ENCODE measurements at regions not wholly inside any gene's neighbourhood (a gene's known extent, or its start where the extent isn't known, plus 50 kb on each side); places are given as distances from the start of the nearest gene placed in this dataset.
A peak's percentile ranks its signal among the peaks of the same experiment; 100 is the strongest.

DNA sequence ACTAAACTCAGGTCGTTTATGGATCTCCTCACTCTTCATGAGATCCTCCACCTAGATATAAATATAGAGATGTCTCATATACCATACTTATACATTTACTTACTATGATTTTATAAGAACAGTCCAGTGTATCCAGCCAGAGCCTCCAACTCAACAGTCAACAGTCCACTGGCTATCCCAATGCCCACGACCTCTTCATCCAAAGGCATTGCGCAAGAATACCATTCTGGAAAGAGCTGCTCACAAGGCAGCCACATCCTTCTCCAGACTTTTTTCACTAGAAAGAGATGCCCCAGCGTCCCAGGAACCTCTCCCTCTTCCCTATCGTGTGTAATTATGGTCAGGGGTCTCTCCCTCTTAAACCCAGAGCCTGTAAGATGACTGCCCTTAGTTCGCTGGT, 448.8 kb downstream of the LRATD1 start:
- no peak for TF ChIP-seq EGR1 (IDR thresholded peaks at IDR 0.05)
- no peak for TF ChIP-seq RAD21 (IDR thresholded peaks at IDR 0.05; ENCODE audit: low read depth)
- no peak for TF ChIP-seq EP300 (IDR thresholded peaks at IDR 0.05; ENCODE audit: borderline replicate concordance)
- peak; percentile 74; the same call in 1 of the 2 replicates for TF ChIP-seq CEBPB (IDR thresholded peaks at IDR 0.05)
- no peak for TF ChIP-seq TEAD4 (IDR thresholded peaks at IDR 0.05)
- TF ChIP-seq, protein P1, sequence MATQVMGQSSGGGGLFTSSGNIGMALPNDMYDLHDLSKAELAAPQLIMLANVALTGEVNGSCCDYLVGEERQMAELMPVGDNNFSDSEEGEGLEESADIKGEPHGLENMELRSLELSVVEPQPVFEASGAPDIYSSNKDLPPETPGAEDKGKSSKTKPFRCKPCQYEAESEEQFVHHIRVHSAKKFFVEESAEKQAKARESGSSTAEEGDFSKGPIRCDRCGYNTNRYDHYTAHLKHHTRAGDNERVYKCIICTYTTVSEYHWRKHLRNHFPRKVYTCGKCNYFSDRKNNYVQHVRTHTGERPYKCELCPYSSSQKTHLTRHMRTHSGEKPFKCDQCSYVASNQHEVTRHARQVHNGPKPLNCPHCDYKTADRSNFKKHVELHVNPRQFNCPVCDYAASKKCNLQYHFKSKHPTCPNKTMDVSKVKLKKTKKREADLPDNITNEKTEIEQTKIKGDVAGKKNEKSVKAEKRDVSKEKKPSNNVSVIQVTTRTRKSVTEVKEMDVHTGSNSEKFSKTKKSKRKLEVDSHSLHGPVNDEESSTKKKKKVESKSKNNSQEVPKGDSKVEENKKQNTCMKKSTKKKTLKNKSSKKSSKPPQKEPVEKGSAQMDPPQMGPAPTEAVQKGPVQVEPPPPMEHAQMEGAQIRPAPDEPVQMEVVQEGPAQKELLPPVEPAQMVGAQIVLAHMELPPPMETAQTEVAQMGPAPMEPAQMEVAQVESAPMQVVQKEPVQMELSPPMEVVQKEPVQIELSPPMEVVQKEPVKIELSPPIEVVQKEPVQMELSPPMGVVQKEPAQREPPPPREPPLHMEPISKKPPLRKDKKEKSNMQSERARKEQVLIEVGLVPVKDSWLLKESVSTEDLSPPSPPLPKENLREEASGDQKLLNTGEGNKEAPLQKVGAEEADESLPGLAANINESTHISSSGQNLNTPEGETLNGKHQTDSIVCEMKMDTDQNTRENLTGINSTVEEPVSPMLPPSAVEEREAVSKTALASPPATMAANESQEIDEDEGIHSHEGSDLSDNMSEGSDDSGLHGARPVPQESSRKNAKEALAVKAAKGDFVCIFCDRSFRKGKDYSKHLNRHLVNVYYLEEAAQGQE (IDR thresholded peaks at IDR 0.05; ENCODE audit: low read depth) = no peak

- TF ChIP-seq FOXM1 (IDR thresholded peaks at IDR 0.05; ENCODE audit: borderline replicate concordance, low read depth) = no peak
- TF ChIP-seq, protein P2, sequence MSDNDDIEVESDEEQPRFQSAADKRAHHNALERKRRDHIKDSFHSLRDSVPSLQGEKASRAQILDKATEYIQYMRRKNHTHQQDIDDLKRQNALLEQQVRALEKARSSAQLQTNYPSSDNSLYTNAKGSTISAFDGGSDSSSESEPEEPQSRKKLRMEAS (IDR thresholded peaks at IDR 0.05) = no peak
- TF ChIP-seq TEAD4 (IDR thresholded peaks at IDR 0.05) = no peak
- no peak for TF ChIP-seq TAF1 (IDR thresholded peaks at IDR 0.05; ENCODE audit: low read depth)
- TF ChIP-seq, protein P1 (IDR thresholded peaks at IDR 0.05; ENCODE audit: low read depth) = no peak
- no peak for TF ChIP-seq NFIC (IDR thresholded peaks at IDR 0.05)
- no peak for TF ChIP-seq EP300 (IDR thresholded peaks at IDR 0.05; ENCODE audit: borderline replicate concordance)
- TF ChIP-seq YY1 (IDR thresholded peaks at IDR 0.05; ENCODE audit: low read depth) = no peak
- TF ChIP-seq EGR1 (IDR thresholded peaks at IDR 0.05) = no peak
- no peak for TF ChIP-seq RAD21 (IDR thresholded peaks at IDR 0.05; ENCODE audit: low read depth)
- TF ChIP-seq CEBPB (IDR thresholded peaks at IDR 0.05) = no peak
- no peak for TF ChIP-seq ZBTB7A (IDR thresholded peaks at IDR 0.05; ENCODE audit: low read depth)
- TF ChIP-seq, protein P3, sequence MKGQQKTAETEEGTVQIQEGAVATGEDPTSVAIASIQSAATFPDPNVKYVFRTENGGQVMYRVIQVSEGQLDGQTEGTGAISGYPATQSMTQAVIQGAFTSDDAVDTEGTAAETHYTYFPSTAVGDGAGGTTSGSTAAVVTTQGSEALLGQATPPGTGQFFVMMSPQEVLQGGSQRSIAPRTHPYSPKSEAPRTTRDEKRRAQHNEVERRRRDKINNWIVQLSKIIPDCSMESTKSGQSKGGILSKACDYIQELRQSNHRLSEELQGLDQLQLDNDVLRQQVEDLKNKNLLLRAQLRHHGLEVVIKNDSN (IDR thresholded peaks at IDR 0.05) = no peak
- no peak for TF ChIP-seq CREB1 (IDR thresholded peaks at IDR 0.05; ENCODE audit: low read depth)
- no peak for TF ChIP-seq TCF12 (IDR thresholded peaks at IDR 0.05; ENCODE audit: low read depth)
Measured at GRCh38 chr2:15082105-15083058, 449.9 kb downstream of the LRATD1 start.

DNA sequence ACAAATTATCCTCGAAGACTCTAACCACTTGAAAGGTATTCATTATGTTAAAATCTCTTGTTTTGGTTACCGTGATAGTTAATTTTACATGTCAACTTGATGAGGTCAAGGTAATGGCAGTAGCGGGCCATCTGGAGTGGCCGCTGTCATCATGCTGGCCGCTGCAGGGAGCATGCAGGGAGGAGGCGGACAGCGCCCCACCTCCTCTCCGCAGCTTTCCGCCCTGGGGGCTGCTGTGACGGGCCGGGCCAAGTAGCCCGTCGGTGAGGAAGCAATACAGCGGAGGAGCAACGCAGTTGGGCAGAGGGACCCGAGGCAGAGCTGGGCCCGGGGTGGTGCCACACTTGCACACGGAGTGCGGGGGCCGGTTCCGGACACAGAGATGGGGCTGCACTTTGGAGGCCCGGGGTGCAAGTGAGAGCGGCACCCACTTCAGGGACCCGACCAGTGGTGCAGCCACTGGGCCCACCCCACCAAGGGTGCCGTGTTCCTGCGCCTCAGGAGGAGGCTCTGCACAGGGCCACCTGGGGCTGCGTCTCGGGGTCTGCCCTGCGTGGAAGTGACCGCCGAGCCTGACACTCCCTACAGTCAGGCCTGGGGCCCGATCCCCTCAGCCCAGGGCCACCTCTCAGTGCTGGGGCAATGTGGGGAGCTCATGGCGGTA, 452.4 kb downstream of the LRATD1 start:
- TF ChIP-seq, protein P3 (IDR thresholded peaks at IDR 0.05) = no peak
- TF ChIP-seq RAD21 (IDR thresholded peaks at IDR 0.05; ENCODE audit: low read depth) = no peak
- TF ChIP-seq ZBTB7A (IDR thresholded peaks at IDR 0.05; ENCODE audit: low read depth) = no peak
- TF ChIP-seq CREB1 (IDR thresholded peaks at IDR 0.05; ENCODE audit: low read depth) = no peak
- TF ChIP-seq TCF12 (IDR thresholded peaks at IDR 0.05; ENCODE audit: low read depth) = no peak
- TF ChIP-seq, protein P2 (IDR thresholded peaks at IDR 0.05) = no peak

DNA sequence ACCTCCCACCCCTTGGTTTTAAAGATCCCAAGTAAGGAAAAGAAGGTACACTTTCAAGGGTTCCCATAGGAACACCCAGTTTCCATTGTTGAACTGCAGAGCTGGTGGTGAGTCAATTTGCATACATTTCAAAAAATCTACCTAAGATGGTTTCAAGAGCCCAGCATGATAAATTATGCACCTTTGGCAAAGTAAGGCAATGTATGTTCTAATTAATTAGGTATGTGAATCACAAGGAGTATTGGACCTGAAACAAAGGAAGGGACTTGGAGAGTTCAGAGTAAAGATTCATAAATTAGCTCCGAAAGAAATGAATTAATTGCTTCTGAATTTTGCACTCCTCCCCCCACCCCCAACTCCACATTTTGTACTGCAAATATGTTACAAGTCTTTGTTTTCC, 459.7 kb downstream of the LRATD1 start:
- TF ChIP-seq NFIC (IDR thresholded peaks at IDR 0.05) (no peak), YY1 (IDR thresholded peaks at IDR 0.05; ENCODE audit: low read depth) (no peak), CREB1 (IDR thresholded peaks at IDR 0.05; ENCODE audit: low read depth) (no peak), ZBTB7A (IDR thresholded peaks at IDR 0.05; ENCODE audit: low read depth) (no peak), CEBPB (IDR thresholded peaks at IDR 0.05) (no peak), TAF1 (IDR thresholded peaks at IDR 0.05; ENCODE audit: low read depth) (no peak), TCF12 (IDR thresholded peaks at IDR 0.05; ENCODE audit: low read depth) (no peak), TEAD4 (IDR thresholded peaks at IDR 0.05) (no peak), EGR1 (IDR thresholded peaks at IDR 0.05) (no peak), FOXM1 (IDR thresholded peaks at IDR 0.05; ENCODE audit: borderline replicate concordance, low read depth) (no peak), RAD21 (IDR thresholded peaks at IDR 0.05; ENCODE audit: low read depth) (no peak), EP300 (IDR thresholded peaks at IDR 0.05; ENCODE audit: borderline replicate concordance) (no peak)
- TF ChIP-seq, protein P1 (IDR thresholded peaks at IDR 0.05; ENCODE audit: low read depth) = no peak
- TF ChIP-seq, protein P3 (IDR thresholded peaks at IDR 0.05) = no peak
- TF ChIP-seq, protein P2 (IDR thresholded peaks at IDR 0.05) = no peak
